ENCODE measurements at regions not wholly inside any gene's neighbourhood (a gene's known extent, or its start where the extent isn't known, plus 50 kb on each side); places are given as distances from the start of the nearest gene placed in this dataset.

DNA sequence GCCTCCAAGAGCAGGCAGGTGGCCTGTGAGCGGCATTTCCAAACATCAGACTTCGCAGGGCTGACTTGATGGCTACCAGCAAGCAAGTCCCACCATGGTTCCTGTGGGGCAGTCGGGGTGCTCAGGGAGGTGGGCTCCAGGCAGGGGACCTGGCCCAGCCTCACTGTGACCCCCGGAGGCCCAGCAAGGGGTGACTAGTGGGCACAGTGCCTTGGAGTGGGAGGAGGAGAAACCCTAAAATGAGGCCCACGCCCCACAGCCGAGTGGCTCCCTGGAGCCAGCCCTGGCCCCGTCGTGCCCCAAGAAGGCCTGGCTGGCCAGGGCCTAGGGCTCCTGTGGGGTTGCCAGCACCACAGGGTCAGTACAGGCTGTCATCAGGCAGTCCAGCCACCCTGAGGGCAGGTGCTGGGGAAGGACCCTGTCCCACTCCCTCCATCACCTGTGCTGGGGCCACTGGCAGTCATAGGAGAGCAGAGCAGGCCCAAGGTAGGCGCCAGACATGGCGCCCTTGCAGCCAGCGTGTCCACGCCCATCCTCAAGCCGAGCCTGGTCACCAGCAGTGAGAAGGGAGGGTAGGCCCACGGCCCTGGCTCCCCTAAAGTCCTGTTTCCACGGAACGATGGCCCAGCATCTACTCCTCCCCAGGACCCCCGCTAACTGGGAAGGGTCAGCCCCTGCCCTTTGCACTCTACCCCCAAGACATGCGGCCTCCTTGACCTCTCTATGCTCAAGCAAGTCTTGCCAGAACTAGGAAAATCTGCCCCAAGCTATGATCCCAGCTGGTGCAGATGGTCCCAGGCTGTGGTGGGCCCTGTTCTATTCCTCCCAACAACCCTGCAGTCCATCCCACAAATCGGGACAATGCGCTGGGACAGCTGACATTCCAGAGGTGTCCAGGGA lies 144.2 kb upstream of the C14orf180 start:
- no peak for DNase-seq (ENCODE audit: low read depth in 2 of 3, low spot score in 1 of 3)

GRCh38 chr14:104436047-104436591 lies 143.4 kb upstream of the C14orf180 start:
- DNase-seq (ENCODE audit: low read depth in 2 of 3, low spot score in 1 of 3), result no peak

GRCh38 chr14:104436741-104437701 lies 142.5 kb upstream of the C14orf180 start:
- no peak for DNase-seq (ENCODE audit: low read depth in 2 of 3, low spot score in 1 of 3)

GRCh38 chr14:104437703-104438102 lies 141.9 kb upstream of the C14orf180 start:
- DNase-seq (ENCODE audit: low read depth in 2 of 3, low spot score in 1 of 3), result no peak

DNA sequence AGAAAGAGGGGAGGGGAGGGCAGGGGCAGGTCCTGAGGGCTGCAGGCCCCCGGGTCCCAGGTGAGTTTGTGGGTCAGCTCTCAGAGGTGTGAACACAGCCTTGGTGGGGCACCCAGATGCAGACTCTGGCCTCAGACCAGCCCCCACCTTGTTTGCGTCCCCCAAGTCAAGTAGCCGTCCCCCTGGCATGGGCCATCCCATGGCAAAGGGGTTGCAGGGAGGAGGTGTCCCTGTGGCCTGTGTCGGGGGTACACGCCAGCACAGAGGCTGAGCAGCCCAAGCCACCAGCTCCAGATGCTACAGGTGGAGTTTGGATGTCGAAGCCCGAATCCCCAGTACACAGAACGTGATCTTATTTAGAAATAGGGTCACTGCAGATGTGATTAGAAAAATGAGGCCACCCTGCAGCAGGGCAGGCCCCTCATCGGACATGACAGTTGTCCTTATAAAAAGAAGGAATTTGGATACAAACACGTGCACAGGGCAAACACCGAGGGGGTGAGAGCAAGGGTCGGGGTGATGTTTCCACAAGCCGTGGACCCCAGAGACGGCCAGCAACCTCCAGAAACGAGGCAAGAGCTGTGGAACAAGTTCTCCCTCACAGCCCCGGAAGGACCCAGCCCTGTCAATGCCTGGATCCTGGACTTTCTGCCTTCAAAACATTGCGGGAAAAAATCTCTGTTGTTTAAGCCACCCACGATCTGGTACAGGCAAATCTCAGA lies 141.2 kb upstream of the C14orf180 start:
- DNase-seq (ENCODE audit: low read depth in 2 of 3, low spot score in 1 of 3), result no peak

DNA sequence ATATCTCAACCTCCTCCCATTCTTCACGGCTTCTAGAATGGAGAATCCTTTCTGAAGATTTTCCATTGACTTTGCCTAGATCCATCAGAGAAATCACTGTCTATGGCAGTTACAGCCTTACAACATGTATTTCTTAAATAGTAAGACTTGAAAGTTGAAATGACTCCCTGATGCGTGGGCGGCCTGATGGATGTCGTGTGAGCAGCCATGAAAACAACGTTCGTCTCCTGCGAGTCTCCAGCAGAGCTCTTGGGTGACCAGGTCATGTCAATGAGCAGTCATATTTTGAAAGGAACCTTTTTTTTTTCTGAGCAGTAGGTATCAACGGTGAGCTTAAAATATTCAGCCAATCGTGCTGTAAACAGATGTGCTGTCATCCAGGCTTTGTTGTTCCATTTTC lies 139.9 kb upstream of the C14orf180 start:
- DNase-seq (ENCODE audit: low read depth in 2 of 3, low spot score in 1 of 3), result no peak

GRCh38 chr14:104440297-104440956 lies 139.1 kb upstream of the C14orf180 start:
- DNase-seq (ENCODE audit: low read depth in 2 of 3, low spot score in 1 of 3), result no peak

- DNase-seq (ENCODE audit: low read depth in 2 of 3, low spot score in 1 of 3), result no peak
Measured at GRCh38 chr14:104441275-104442106, 138.1 kb upstream of the C14orf180 start.

DNA sequence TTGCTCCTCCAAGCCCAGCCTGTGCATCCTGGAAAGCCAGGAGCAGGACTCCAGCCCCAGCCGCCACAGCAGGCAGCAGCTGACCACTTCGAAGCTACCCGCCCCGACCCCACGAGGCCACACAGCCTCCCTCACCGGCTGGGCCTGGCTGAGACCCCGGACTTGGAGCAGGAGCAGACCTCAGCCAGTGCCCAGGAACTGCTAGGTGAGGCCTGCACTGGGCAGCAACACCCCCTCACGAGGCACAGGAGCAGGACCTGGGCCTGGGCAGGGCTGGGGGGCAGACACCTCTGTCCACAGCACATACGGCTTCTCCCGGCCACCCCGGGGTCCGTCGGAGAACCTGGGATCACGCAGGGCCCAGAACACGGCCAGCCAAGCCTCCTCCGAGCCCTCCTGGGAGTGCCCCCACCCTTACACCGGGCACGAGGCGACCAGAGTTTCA lies 137.4 kb upstream of the C14orf180 start:
- no peak for DNase-seq (ENCODE audit: low read depth in 2 of 3, low spot score in 1 of 3)

- DNase-seq (ENCODE audit: low read depth in 2 of 3, low spot score in 1 of 3), result no peak
Measured at GRCh38 chr14:104442631-104443390, 136.8 kb upstream of the C14orf180 start.

DNA sequence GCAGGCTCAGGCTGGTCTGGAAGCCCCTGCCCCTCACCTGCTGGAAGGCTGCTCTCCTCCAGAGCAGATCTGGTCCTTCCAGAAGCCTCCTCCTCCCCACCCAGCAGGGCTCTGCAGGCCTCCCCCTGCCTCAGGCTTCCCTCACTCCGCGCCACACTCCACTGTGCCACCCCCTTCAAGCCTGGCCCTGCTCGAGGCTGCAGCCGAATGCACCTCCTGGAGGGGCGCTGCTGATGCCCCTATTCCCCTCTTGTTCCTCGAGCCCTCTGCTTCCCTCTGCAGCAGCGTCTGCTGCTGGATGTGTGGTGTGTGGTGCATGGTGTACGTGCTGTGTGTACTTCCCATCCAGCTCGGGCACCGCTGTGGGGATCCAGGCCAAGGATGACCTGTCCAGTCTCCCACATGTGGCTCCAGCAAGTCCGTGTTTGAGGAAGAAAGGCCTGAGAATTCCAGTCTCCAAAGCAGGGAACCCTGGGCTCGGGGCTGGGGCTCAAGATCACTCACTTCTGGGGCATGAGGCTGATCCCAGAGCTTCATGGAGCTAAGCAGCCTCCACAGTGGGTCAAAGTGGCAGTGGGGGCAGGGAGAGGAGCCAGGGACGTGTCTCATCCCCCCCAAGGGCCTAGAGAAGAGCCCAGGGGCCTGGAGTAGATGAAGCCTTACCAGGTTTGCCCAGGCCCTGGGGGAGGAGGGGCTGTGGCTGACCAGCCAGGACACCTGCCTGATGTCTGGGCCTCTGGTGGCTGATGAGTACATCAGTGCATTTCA lies 136.0 kb upstream of the C14orf180 start:
- no peak for DNase-seq (ENCODE audit: low read depth in 2 of 3, low spot score in 1 of 3)

- no peak for DNase-seq (ENCODE audit: low read depth in 2 of 3, low spot score in 1 of 3)
Measured at GRCh38 chr14:104444159-104445030, 135.2 kb upstream of the C14orf180 start.

DNA sequence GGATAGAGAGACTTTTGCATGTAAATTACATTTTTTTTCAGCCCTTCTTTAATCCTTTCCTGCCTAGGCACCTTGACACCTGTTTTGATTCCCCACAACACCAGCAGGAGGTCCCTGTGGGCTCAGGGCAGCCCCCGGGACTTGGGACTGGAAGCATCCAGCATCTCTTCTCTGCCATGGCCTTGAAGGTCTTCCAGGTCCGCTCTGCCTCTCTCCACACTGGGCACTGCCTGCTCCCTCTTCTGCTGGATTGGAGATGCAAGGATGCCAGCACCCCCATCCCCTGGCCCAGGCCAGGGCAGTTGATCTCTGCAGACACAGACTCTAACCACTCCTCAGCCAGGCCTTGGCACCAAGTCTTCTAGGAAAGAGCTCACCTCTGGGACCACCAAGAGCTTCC lies 134.5 kb upstream of the C14orf180 start:
- DNase-seq (ENCODE audit: low read depth in 2 of 3, low spot score in 1 of 3), result no peak

DNA sequence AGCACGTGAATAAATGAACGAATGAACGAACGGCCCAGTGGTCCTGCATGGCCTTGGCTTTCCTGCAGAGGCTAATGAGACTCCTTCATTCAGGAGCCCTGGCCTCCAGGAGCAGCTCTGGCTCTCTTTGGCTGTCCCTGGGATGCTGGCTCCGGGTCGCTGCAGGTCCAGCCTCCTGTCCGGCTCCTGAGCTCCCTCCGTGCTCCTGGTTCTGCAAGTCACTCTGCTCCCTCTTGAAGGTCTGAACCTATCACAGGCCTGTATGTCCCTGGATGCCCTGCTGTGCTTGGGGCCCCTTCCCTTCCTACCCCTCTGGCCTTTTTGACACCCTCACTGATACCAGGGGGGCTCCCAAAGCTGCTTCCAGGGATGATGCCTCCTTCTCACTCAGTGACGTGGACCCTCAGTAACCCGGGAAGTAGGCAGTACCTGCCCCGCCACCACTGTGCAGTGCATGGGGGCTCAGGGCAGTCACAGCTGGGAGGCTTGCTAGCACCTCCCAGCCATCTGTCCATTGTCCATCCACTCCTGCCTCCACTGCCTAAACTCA lies 133.7 kb upstream of the C14orf180 start:
- DNase-seq (ENCODE audit: low read depth in 2 of 3, low spot score in 1 of 3), result no peak

DNA sequence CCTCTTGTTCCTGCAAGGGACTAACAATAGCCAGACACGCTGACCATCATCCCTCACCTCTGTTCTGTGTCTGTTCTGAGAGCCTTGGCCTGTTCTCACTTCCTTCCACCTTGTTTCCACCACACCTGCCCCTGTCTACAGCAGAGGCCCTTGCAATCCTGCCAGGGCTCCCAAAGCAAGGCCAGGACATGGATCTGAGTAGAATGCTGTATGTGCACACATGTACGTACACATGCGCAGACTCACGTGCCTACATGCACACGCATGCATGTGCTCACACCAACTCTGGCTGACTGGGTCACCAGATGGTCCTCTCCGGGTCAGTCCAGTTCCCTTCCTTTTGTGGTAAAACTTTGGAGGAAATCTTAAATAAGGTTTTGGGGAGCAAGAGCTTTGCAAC lies 133.0 kb upstream of the C14orf180 start:
- DNase-seq (ENCODE audit: low read depth in 2 of 3, low spot score in 1 of 3), result no peak

DNA sequence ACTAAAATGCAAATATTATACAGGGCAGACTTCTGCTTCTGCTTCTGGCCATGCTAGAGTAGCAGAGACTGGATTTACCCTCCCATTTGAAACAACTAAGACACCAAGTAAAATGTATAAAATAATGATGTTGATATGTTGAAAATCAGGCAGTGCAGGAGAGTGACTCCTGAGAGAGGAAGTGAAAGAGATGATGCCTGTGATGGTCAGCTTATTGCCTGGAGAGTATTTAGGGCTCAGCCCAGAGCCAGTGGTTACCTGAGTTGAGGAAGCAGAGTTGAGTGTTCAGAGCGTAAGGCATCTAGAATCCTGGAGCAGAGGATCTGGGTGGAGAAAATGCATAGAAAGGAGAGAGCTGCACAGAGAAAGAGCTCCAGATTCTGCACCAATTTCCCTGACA lies 131.8 kb upstream of the C14orf180 start:
- no peak for DNase-seq (ENCODE audit: low read depth in 2 of 3, low spot score in 1 of 3)

DNA sequence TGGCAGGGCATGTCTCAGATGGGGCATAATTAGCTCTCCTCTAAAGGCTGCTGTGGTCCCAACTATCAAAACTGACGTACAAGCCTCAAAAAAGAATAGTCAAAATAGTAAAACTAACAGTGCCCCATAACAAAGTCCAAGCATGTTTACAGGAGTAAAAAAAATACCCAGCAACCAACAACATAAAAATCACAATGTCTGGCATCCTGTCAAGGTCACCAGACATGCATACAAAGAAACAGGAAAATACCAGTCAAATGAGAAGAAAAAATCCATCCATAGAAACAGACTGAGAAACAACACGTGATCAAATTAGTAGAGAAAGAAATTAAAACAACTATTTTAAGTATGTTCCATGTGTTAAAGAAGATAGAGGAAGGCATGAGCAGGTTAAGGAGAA lies 131.2 kb upstream of the C14orf180 start:
- DNase-seq (ENCODE audit: low read depth in 2 of 3, low spot score in 1 of 3), result no peak

All from stimulated activated CD4-positive, alpha-beta T cell treated with anti-CD3 and anti-CD28 coated beads, Interleukin-12 subunit alpha, Interleukin-12 subunit beta, amount 100 ng/mL, for 48 hours (primary cell).